ENCODE measurements at regions not wholly inside any gene's neighbourhood (a gene's known extent, or its start where the extent isn't known, plus 50 kb on each side); places are given as distances from the start of the nearest gene placed in this dataset.

GRCh38 chrX:25112156-25112555 lies 96.4 kb upstream of the ARX start:
- Histone ChIP-seq H2AFZ (ENCODE audit: low read depth) (no peak overlapping the region), H3K9me3 (no peaks in the 10 kb centered on the region), H3K4me1 (ENCODE audit: control insufficient read depth in 1 of 2, insufficient read depth in 2 of 2, low read depth in 1 of 2, low read length in 1 of 2) (no peaks in the 10 kb centered on the region), H3K79me2 (ENCODE audit: insufficient read depth) (no peaks in the 10 kb centered on the region), H3K9ac (no peak overlapping the region), H3K9me2 (no peaks in the 10 kb centered on the region), H3K27me3 (ENCODE audit: insufficient read depth) (no peaks in the 10 kb centered on the region), H3K4me3 (ENCODE audit: low read depth in 2 of 2, low read length in 1 of 2) (no peak overlapping the region), H3K36me3 (replicated peaks in 1 of 2; ENCODE audit: control insufficient read depth in 1 of 2, insufficient read depth in 2 of 2, low read length in 1 of 2) (no peaks in the 10 kb centered on the region), H4K20me1 (ENCODE audit: insufficient read depth) (no peaks in the 10 kb centered on the region), H3K27ac (ENCODE audit: low read depth in 2 of 2, low read length in 1 of 2) (no peak overlapping the region), H3F3A (replicated peaks; ENCODE audit: insufficient read depth) (no peaks in the 10 kb centered on the region), H3K4me2 (no peak overlapping the region)
- POLR2A ChIA-PET = no interaction called here
- 20% methylated on average over 2 of the region's 2 CpGs for WGBS (ENCODE audit: low lambda C conversion rate)
- DNase-seq = no peak
- CTCF ChIA-PET = no interaction called here
- TF ChIP-seq RAD21 (IDR thresholded peaks at IDR 0.05; ENCODE audit: low read length) = no peak

GRCh38 chrX:25108481-25108880 lies 92.7 kb upstream of the ARX start:
- H3K36me3 ChIP-seq (replicated peaks in 1 of 2; ENCODE audit: control insufficient read depth in 1 of 2, insufficient read depth in 2 of 2, low read length in 1 of 2) = no peaks in the 10 kb centered on the region
- no peaks in the 10 kb centered on the region for H3K9me3 ChIP-seq
- ChIA-PET CTCF (interaction anchor here (1.4 kb wide), 1 partner anchor 88 kb away, joined by 3 read pairs; no protein-coding TSS in a partner anchor), POLR2A (no interaction called here)
- H3K9me2 ChIP-seq = no peaks in the 10 kb centered on the region
- H3K27ac ChIP-seq (ENCODE audit: low read depth in 2 of 2, low read length in 1 of 2) = no peak overlapping the region
- H4K20me1 ChIP-seq (ENCODE audit: insufficient read depth) = no peaks in the 10 kb centered on the region
- H3K9ac ChIP-seq = no peak overlapping the region
- no peak for DNase-seq
- 26% methylated on average over 2 of the region's 2 CpGs for WGBS (ENCODE audit: low lambda C conversion rate)
- no peaks in the 10 kb centered on the region for H3K79me2 ChIP-seq (ENCODE audit: insufficient read depth)
- no peak overlapping the region for H3K4me3 ChIP-seq (ENCODE audit: low read depth in 2 of 2, low read length in 1 of 2)
- no peaks in the 10 kb centered on the region for H3K27me3 ChIP-seq (ENCODE audit: insufficient read depth)
- H3K4me2 ChIP-seq = no peak overlapping the region
- no peak overlapping the region for H2AFZ ChIP-seq (ENCODE audit: low read depth)
- TF ChIP-seq TEAD4 (IDR thresholded peaks at IDR 0.05; ENCODE audit: borderline replicate concordance, insufficient read depth) (no peak), CHD2 (IDR thresholded peaks at IDR 0.05; ENCODE audit: low read length, partially characterized antibody) (no peak), FOXJ3 (CRISPR knock-in tag; IDR thresholded peaks at IDR 0.05) (no peak), NFIC (IDR thresholded peaks at IDR 0.05; ENCODE audit: borderline replicate concordance) (no peak), EP300 (IDR thresholded peaks at IDR 0.05; ENCODE audit: borderline replicate concordance in 1 of 2, low read depth in 1 of 2, low read length in 1 of 2) (no peak), GATA2 (CRISPR knock-in tag; IDR thresholded peaks at IDR 0.05) (no peak), MXI1 (IDR thresholded peaks at IDR 0.05; ENCODE audit: low read depth, low read length) (no peak), PBX3 (IDR thresholded peaks at IDR 0.05) (no peak), FOSL2 (IDR thresholded peaks at IDR 0.05; ENCODE audit: borderline replicate concordance, low read depth) (no peak), MEF2A (IDR thresholded peaks at IDR 0.05; ENCODE audit: borderline replicate concordance, low read depth) (no peak)
- H3K4me1 ChIP-seq (ENCODE audit: control insufficient read depth in 1 of 2, insufficient read depth in 2 of 2, low read depth in 1 of 2, low read length in 1 of 2) = no peaks in the 10 kb centered on the region
- no peaks in the 10 kb centered on the region for H3F3A ChIP-seq (replicated peaks; ENCODE audit: insufficient read depth)

- H3F3A ChIP-seq (replicated peaks; ENCODE audit: insufficient read depth) = no peaks in the 10 kb centered on the region
- 10% methylated on average over 4 of the region's 4 CpGs for WGBS (ENCODE audit: low lambda C conversion rate)
- H3K27me3 ChIP-seq (ENCODE audit: insufficient read depth) = no peaks in the 10 kb centered on the region
- no peaks in the 10 kb centered on the region for H3K4me1 ChIP-seq (ENCODE audit: control insufficient read depth in 1 of 2, insufficient read depth in 2 of 2, low read depth in 1 of 2, low read length in 1 of 2)
- H3K9me3 ChIP-seq = no peaks in the 10 kb centered on the region
- no peaks in the 10 kb centered on the region for H3K79me2 ChIP-seq (ENCODE audit: insufficient read depth)
- no peak overlapping the region for H2AFZ ChIP-seq (ENCODE audit: low read depth)
- POLR2A ChIA-PET = no interaction called here
- DNase-seq = no peak
- no peak overlapping the region for H3K27ac ChIP-seq (ENCODE audit: low read depth in 2 of 2, low read length in 1 of 2)
- H3K36me3 ChIP-seq (replicated peaks in 1 of 2; ENCODE audit: control insufficient read depth in 1 of 2, insufficient read depth in 2 of 2, low read length in 1 of 2) = no peaks in the 10 kb centered on the region
- H3K4me2 ChIP-seq = no peak overlapping the region
- no peaks in the 10 kb centered on the region for H3K9me2 ChIP-seq
- no peaks in the 10 kb centered on the region for H4K20me1 ChIP-seq (ENCODE audit: insufficient read depth)
- CTCF ChIA-PET = interaction anchor here (1.1 kb wide), 1 partner anchor 266 kb away, joined by 4 read pairs; no protein-coding TSS in a partner anchor
- no peak overlapping the region for H3K4me3 ChIP-seq (ENCODE audit: low read depth in 2 of 2, low read length in 1 of 2)
- no peak overlapping the region for H3K9ac ChIP-seq
- TF ChIP-seq RXRA (IDR thresholded peaks at IDR 0.05; ENCODE audit: borderline replicate concordance, low read depth) (no peak), IRF3 (IDR thresholded peaks at IDR 0.05; ENCODE audit: low read depth, low read length) (no peak), REST (IDR thresholded peaks at IDR 0.05; ENCODE audit: low read depth, low read length) (no peak), CTCF (IDR thresholded peaks at IDR 0.05) (no peak), FOXM1 (IDR thresholded peaks at IDR 0.05; ENCODE audit: low read depth) (no peak)
Measured at GRCh38 chrX:25105221-25105620, 89.5 kb upstream of the ARX start.
